NCI-H69 (cell line): ENCODE measurements at regions not wholly inside any gene's neighbourhood (a gene's known extent, or its start where the extent isn't known, plus 50 kb on each side); places are given as distances from the start of the nearest gene placed in this dataset.
"Not testable (repeated sequence)": the region's sequence is repeated elsewhere in the genome, so short reads cannot be mapped to it uniquely, and the experiment has no call there.

Experiments used
- DNase-seq: peaks from one replicate; lab custom pipeline; 2025; lab: John Stamatoyannopoulos, UW

DNA sequence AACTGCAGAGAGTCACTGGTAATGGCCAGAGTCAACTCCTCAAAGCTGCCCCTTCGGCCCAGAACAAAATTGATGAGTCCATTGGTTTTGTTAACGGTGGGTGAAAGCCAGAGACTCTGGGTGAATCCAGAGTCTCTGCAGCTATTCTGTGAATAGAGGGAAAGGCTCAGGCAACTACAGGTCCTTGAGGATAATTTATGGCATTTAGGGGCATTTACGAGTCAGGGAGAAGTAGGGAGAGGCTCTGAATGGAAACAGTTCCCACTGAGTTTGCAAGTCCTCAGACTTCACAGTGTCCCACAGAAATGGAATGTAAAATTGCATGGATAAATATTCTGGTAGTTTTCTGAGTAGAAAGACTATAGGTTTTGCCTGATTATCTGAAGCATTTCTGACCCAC, 257.8 kb downstream of the SEC61B start:
- no peak for DNase-seq

DNA sequence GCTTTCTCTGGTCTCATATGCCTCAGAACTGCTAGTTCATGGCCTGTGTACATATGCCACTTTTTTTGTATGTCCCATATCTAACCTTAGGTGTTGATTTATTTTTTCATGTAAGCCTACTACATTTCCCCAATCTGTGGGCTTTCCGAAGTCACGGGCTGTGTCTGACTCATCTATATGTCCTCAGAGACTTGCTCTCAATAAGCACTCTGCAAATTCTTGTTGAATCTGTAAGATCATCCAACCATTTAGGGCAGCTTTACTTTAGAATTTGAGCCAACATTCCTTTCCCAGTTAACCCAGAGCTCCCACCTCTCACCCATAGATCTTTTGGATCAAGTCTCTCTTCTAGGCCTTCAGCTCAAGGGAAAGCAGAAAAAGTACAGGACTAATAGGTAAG, 263.4 kb downstream of the SEC61B start:
- DNase-seq, result no peak

DNA sequence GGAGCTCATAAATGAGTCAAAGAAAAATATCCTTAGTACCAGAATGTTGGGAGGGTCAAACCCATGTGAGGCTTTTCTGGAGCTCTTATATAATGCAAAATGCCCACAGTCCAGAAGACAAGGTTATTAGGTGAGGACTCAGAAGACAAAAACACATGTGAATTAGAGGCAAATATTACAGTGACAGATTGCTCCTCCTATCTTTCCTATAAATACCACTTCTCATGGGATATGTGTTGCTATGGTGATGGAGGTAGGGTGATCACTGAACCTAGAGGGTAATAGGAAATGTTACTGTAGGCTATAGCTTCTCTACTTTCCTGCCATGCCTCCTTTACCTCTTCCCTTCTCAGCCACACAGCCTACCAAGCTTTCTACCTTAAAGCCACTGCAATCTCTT, 264.6 kb downstream of the SEC61B start:
- no peak for DNase-seq

GRCh38 chr9:99488131-99489059, 266.3 kb downstream of the SEC61B start:
- DNase-seq, result peak; percentile 89

- DNase-seq, result no peak
These were observed 267.0 kb downstream of the SEC61B start for GRCh38 chr9:99489060-99489413.

DNA sequence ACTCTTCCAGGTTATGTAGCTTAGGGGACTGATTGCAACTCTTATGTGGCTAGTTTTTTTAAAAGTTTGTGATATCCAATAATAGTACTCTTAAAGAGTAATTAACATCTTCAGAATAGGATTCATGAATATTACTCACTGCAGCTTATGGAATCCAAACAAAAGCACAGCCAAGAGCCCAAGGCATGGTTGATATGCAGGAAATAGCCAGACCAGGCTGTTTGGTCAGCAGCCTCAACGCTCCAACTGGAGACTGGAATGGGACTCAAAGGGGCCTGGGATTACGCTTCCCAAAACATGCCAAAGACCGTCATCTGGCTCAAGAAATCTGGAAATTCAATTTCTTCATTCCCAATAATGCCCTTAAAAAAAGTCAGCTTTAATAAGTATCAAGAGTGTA, 268.6 kb downstream of the SEC61B start:
- no peak for DNase-seq

GRCh38 chr9:99491408-99492158, 269.5 kb downstream of the SEC61B start:
- DNase-seq, result no peak

GRCh38 chr9:99497641-99498040, 275.6 kb downstream of the SEC61B start:
- no peak for DNase-seq

DNA sequence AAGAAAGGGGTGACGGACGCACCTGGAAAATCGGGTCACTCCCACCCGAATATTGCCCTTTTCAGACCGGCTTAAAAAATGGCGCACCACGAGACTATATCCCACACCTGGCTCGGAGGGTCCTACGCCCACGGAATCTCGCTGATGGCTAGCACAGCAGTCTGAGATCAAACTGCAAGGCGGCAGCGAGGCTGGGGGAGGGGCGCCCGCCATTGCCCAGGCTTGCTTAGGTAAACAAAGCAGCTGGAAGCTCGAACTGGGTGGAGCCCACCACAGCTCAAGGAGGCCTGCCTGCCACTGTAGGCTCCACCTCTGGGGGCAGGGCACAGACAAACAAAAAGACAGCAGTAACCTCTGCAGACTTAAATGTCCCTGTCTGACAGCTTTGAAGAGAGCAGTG, 276.9 kb downstream of the SEC61B start:
- DNase-seq, result not testable (repeated sequence)

DNA sequence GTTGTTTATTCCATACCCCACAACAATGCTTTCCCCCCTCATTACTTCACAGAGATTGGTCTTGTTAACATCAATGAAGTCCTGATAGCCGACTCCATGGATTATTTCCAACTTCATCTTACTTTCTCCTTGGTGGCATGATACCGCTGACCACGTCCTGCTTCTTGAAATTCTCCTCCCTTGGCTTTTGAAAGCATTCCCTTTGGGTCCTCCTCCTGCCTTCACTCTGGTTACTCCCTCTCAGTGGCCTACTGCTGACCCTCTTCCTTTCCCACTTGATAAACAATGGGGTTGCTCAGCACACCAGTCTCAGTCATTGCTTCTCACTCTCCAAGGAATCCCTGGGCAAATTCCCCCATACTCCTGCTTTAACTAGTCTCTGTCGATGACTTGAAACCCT, 283.9 kb downstream of the SEC61B start:
- DNase-seq, result no peak

GRCh38 chr9:99506747-99507348, 284.8 kb downstream of the SEC61B start:
- no peak for DNase-seq

- DNase-seq, result no peak
These were observed 287.1 kb downstream of the SEC61B start for GRCh38 chr9:99509065-99509745.

DNA sequence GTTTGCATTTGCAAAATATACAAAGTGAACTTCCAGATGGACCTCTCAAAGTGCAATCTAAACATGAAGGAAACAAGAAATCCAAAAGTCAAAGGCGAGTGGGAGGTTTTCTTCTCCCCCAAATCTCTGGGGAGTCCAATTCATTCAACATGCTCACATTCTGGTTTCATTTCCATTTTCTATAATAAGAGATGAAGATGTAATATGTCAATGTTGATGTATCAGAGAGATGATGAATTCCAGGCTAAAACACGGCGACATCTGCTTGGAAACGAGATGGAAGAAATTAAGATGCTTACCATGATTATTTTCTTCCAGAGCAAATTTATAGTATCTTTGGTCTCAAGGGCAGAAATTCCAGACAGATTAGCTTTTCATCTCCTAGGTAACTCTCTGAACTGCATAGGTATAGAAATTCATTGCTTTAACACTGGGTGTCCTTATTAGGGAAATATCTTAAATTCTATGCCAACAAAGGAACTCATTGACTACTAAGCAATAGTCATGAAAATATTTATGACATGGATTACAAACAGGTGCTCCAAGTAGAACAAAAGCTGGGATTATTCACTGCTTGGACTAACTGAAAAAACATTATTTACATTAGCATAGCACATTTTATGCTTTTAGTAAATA, 287.9 kb downstream of the SEC61B start:
- DNase-seq, result no peak

DNA sequence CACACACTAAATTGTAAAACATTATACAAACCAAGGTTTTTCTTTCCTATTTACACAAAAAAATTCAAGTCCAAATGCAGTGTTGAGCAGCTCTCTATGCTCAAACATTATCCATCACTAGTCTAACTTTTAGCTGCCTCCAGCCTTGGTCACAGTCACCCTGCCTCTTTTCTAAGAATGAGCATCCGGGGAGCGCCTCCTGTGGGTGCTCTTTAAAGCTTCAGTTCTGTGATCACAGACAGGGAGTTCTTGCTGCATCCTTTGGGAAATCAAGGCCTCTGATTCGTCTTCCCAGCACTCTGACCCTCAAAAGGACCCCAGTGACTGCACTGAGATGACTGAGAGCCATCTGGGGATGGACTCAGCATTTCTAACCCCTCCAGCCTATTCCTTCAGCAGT, 289.6 kb downstream of the SEC61B start:
- DNase-seq, result no peak

- DNase-seq, result no peak
These were observed 291.5 kb downstream of the SEC61B start for GRCh38 chr9:99513441-99514112.

DNA sequence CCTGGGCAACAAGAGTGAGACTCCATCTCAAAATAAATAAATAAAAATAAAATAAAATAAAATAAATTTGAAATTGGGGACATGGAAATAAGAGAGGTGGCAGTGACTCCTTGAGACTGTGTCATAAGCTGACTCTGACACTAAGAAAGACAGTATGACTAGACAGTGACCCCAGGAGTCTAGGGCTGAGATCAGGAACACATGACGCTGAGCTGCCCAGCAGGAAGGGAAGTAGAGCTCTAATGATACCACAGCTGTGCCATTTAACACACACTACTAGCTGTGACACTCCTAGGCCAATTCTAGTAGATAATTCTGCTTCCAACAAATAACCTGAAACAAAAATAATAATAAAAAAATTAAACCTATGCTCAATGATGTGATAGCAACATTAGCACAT, 293.0 kb downstream of the SEC61B start:
- DNase-seq, result no peak

- DNase-seq, result no peak
These were observed 294.0 kb downstream of the SEC61B start for GRCh38 chr9:99515895-99516656.

DNA sequence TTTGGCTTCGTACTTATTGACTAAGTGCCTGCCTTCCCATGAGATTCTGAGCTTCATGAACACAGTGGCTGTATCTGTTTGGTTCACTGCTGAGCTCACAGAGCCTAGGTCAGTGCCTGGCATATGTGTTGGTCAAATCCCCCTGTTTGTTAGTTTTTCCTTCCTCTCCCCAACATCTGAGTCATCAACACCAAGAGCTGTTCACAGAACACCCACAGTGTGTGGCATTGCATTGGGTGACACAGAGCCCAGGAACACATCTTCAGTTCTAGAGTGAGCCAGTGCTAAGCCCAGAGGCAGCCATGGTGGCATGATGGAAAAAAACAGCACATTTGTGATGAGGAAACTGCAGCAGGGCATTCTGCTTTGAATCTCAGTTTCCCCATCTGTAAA, 294.6 kb downstream of the SEC61B start:
- no peak for DNase-seq

DNA sequence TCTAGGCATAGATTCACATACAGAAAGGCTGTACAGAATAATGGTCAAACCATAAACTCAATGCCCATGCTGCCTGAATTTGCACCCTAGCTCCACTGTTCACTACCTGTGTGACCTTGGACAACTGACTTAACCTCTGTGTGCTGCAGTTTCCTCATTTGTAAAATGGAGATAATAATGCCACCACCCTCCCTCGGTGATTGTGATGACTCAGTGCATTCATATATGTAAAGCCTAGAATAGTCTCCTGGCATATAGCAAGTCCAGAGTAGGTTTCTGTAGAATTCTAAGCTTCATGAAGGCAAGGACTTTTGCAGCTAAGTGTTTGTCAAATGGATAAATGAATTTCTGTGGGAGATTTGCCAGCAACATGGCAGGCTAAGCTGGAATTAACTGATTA, 297.8 kb upstream of the NR4A3 start:
- DNase-seq, result no peak

DNA sequence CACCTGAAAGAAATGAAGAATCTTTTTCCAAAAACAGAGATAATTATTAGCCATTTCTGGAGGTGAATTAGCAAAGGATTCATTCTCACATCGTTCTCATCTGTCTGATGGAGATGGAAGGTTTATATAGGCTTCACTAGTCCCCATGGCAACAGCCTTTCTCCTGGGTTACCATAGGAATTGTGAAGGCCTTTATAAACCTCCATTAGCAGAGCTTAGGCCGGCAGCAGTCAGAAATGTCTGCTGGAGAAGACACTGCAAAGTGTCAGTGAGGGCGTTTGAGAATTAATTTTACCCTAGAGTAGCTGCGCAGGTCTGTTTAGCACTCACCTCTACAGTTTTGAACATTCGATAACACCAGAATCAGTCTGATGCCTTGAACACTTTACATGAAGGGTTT, 290.4 kb upstream of the NR4A3 start:
- DNase-seq, result no peak

DNA sequence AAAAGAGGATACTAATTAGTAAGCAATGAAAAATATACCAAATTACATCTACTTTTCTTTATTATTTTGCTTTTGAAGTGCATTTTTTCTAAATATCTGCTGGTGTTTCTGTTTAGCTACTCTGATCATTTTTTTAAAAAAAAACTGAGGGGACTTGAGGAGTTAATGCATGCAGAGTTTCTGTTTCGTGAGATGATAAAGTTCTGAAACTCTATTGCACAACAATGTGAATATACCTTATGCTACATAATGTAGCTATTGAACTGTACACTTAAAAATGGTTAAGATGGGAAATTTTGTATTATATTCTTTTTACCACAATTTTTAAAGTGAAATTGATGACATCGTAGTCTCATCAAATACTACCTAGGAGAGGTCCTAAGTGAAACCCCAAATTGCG, 288.3 kb upstream of the NR4A3 start:
- no peak for DNase-seq
